Dendritic cell treated with granulocyte-macrophage colony-stimulating factor and Interleukin-4, amounts not matched to agents 40 ng/mL and 50 ng/mL, for 4 days (primary cell): ENCODE measurements at regions not wholly inside any gene's neighbourhood (a gene's known extent, or its start where the extent isn't known, plus 50 kb on each side); places are given as distances from the start of the nearest gene placed in this dataset.
"Not testable (repeated sequence)": the region's sequence is repeated elsewhere in the genome, so short reads cannot be mapped to it uniquely, and the experiment has no call there.

Experiments
- H3K27ac Mint-ChIP-seq: one replicate; pipeline ENCODE4 v1.8.0; 2022; ENCODE audit warnings: mild to moderate bottlenecking, mixed read lengths
- H3K27me3 Mint-ChIP-seq: one replicate; pipeline ENCODE4 v1.8.0; 2022; ENCODE audit warnings: mild to moderate bottlenecking, mixed read lengths
- H3K36me3 Mint-ChIP-seq: one replicate; pipeline ENCODE4 v1.8.0; 2022; ENCODE audit warnings: low read depth, mixed read lengths
- H3K4me1 Mint-ChIP-seq: one replicate; pipeline ENCODE4 v1.8.0; 2022; ENCODE audit warnings: low read depth, mixed read lengths
- H3K4me3 Mint-ChIP-seq: one replicate; pipeline ENCODE4 v1.8.0; 2022; ENCODE audit warnings: mild to moderate bottlenecking, moderate library complexity, mixed read lengths
- H3K9me3 Mint-ChIP-seq: one replicate; pipeline ENCODE4 v1.8.0; 2022; ENCODE audit warnings: mixed read lengths
- intact Hi-C: fragments of 100-400 bp; cut with micrococcal nuclease; formaldehyde crosslinking; loops from one replicate; pipeline ENCODE4 v1.15.0; 2022

DNA sequence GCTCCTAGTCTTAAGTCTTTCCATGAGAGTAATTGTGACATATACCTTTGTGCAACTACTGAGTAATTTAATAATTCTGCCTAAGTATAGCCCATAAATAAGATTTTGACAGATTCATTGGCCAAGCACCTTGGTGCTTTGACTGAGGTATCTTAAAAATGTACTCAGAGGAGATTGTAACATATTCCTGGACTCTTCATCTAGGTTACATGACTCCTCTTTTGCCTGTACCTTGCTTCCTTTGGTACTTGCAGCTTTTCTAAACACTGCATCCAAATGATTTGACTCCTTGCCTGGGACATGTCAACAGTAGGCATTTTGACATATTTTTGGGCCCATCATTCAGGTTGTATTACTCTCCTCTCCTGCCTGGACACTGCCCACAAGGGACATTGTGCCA, 1125.0 kb upstream of the AMELY start:
- intact Hi-C loops, result no loop called here
- H3K4me3 Mint-ChIP-seq, result no peak overlapping the region
- H3K36me3 Mint-ChIP-seq, result no peaks in the 10 kb centered on the region
- no peaks in the 10 kb centered on the region for H3K27me3 Mint-ChIP-seq
- no peaks in the 10 kb centered on the region for H3K9me3 Mint-ChIP-seq
- no peaks in the 10 kb centered on the region for H3K4me1 Mint-ChIP-seq
- no peak overlapping the region for H3K27ac Mint-ChIP-seq

DNA sequence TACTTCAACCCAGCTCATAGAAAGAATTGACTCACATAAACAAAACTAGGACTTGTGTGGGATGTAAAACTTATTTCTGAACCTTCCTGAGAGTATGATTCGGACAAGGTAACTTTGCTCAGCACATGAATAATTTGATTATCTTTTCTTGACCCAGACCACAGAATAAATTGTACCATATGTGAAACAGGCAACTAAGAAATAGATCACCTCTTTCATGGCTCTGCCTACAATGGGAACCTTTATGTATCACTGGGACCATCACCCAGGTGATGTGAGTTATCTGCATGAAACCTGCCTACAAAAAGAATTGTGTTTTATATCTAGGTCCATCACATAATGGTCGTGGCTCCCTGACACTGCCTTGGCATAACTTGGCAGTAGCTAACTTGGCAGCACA, 1124.1 kb upstream of the AMELY start:
- Mint-ChIP-seq H3K36me3 (no peaks in the 10 kb centered on the region), H3K27ac (no peak overlapping the region), H3K4me3 (no peak overlapping the region), H3K9me3 (no peaks in the 10 kb centered on the region), H3K27me3 (no peaks in the 10 kb centered on the region), H3K4me1 (no peaks in the 10 kb centered on the region)
- intact Hi-C loops, result no loop called here

- intact Hi-C loops, result no loop called here
- Mint-ChIP-seq H3K36me3 (no peaks in the 10 kb centered on the region), H3K9me3 (no peaks in the 10 kb centered on the region)
Measured at GRCh38 chrY:8034673-8035072, 1123.1 kb upstream of the AMELY start.

DNA sequence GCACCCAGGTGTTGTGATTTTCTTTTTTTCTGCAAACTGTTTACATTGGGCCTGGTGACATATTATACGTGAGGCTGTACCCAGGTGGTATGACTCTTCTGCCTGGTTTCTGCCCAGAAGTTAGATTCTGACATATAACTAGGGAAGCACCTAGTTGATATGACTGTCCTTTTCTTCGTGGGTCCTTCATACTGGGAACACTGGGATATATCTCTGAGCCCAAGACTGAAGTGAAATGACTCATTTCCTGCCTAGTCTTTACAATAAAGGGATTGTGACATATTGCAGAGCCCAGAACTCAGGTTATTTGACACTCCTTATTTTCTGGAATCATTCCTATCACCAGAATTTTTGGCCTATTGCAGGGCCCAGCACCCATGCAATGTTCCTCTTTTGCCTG, 1121.6 kb upstream of the AMELY start:
- H3K4me1 Mint-ChIP-seq, result no peaks in the 10 kb centered on the region
- no peak overlapping the region for H3K4me3 Mint-ChIP-seq
- H3K27ac Mint-ChIP-seq, result no peak overlapping the region
- intact Hi-C loops, result no loop called here
- no peaks in the 10 kb centered on the region for H3K9me3 Mint-ChIP-seq
- H3K36me3 Mint-ChIP-seq, result no peaks in the 10 kb centered on the region
- no peaks in the 10 kb centered on the region for H3K27me3 Mint-ChIP-seq

More at GRCh38 chrY:8034673-8035072, 1123.1 kb upstream of the AMELY start:
- H3K27me3 Mint-ChIP-seq, result no peaks in the 10 kb centered on the region
- no peaks in the 10 kb centered on the region for H3K4me1 Mint-ChIP-seq
- H3K27ac Mint-ChIP-seq, result no peak overlapping the region
- H3K4me3 Mint-ChIP-seq, result no peak overlapping the region

DNA sequence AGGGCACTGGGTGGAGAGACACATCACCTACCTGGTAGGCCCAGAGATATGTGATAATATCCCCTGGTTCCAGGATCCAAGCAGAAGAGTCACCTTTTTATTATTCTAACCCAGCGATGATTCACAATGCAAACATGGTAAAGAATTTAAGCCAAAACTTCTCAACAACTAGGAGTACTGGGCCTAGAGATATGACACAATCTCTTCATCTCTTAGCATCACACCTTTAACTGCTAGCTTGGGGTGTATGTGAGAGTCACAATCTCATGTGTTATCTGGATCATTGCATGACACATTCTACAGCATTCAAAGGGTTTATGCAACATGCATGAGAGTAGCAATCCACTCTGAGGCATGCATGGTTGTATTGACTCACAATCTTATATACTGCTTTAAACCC, 1109.0 kb upstream of the AMELY start:
- Mint-ChIP-seq H3K4me3 (no peak overlapping the region), H3K27me3 (no peaks in the 10 kb centered on the region), H3K9me3 (no peaks in the 10 kb centered on the region), H3K4me1 (no peaks in the 10 kb centered on the region), H3K27ac (no peak overlapping the region), H3K36me3 (no peaks in the 10 kb centered on the region)
- intact Hi-C loops, result no loop called here

- Mint-ChIP-seq H3K27me3 (no peaks in the 10 kb centered on the region), H3K9me3 (no peaks in the 10 kb centered on the region), H3K36me3 (no peaks in the 10 kb centered on the region), H3K4me1 (no peaks in the 10 kb centered on the region), H3K4me3 (no peak overlapping the region), H3K27ac (no peak overlapping the region)
- intact Hi-C loops, result no loop called here
Measured at GRCh38 chrY:8011515-8011914, 1100.0 kb upstream of the AMELY start.

DNA sequence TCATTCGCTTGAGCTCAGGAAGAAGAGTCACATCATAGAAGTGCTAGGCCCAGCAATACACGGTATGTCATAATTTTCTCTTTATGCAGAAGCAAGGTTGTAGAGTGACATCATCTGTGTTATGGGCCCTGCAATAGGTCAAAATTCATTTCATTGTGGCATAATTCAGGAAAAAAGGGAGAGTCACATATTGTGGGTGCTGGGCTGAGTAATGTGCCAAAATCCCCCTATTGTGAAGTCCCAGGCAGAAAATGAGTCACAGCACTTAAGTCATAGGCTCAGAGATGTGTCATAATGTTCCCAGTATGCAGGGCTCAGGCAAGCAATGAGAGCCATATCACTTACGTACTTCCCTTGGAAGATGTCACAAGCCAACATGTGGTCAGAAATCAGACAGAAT, 1092.6 kb upstream of the AMELY start:
- Mint-ChIP-seq H3K27ac (no peak overlapping the region), H3K9me3 (peaks cover 17% of the 10 kb centered on the region), H3K4me1 (no peaks in the 10 kb centered on the region), H3K4me3 (no peak overlapping the region), H3K36me3 (no peaks in the 10 kb centered on the region), H3K27me3 (no peaks in the 10 kb centered on the region)
- intact Hi-C loops, result no loop called here

DNA sequence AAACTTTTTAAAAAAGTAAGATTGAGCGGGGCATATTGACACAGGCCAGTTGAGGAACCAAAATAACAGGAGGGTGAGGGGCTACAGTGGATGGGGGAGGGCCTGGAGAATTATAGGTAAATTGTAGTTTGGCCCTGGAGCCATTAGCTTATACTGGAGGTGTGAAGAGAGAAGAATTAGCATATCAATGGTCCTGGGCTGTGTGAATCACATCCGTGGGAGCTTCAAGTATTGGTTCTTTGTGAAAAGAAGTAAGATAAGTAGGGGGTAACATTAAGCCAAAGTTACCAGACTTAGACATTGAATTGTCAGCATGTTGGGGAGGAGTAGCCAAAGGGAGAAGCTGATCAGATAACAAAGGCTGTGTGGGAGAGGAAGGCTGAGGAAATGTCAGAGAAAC, 1085.2 kb upstream of the AMELY start:
- Mint-ChIP-seq H3K9me3 (peaks cover 21% of the 10 kb centered on the region), H3K27me3 (no peaks in the 10 kb centered on the region), H3K36me3 (no peaks in the 10 kb centered on the region), H3K27ac (no peak overlapping the region), H3K4me3 (no peak overlapping the region), H3K4me1 (no peaks in the 10 kb centered on the region)
- intact Hi-C loops, result no loop called here

DNA sequence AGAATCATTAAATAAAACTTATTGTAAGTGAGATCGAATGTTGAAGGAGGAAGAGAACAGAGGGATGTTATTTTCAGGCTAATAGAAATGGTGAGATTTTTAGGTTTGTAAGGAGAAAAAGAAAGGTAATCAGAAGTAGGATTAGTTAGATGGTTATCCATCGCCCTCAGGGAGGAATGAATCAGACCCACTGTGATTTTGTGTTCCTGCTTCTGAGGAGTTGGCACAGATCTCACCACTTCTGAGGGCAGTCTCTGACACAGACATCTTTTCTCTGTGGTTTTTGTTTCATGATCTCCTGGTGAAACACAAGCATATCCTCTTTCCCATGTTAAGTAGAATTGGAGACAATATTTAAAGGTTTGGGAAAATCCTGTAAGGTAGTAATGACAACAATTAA, 1083.2 kb upstream of the AMELY start:
- H3K27me3 Mint-ChIP-seq, H3K4me3 Mint-ChIP-seq, intact Hi-C loops, H3K36me3 Mint-ChIP-seq, H3K27ac Mint-ChIP-seq, H3K4me1 Mint-ChIP-seq: not testable (repeated sequence)
- H3K9me3 Mint-ChIP-seq, result peaks cover 14% of the 10 kb centered on the region

GRCh38 chrY:7979770-7980169, 1068.2 kb upstream of the AMELY start:
- intact Hi-C loops, result no loop called here
- H3K9me3 Mint-ChIP-seq, result no peaks in the 10 kb centered on the region
- H3K27ac Mint-ChIP-seq, result no peak overlapping the region
- no peak overlapping the region for H3K4me3 Mint-ChIP-seq
- no peaks in the 10 kb centered on the region for H3K4me1 Mint-ChIP-seq
- no peaks in the 10 kb centered on the region for H3K36me3 Mint-ChIP-seq
- H3K27me3 Mint-ChIP-seq, result no peaks in the 10 kb centered on the region

DNA sequence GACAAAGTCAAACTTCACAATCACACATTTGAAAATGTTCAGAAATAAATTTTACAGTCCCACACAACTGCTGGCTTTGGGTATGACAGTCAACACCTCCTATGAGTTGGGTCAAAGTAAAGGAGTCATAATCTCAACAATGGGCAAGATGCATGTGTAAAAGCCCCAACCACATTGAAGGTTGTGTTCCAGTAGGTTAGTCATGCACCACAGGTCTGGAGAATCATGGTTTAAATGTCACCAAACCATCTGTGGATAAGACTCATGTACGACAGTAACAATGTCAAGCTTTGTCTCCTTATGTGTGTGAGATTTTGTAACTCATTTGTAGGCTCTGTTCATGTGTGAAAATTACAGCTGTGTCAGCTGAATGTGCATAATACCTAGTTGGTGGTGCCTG, 1065.7 kb upstream of the AMELY start:
- Mint-ChIP-seq H3K27ac (no peak overlapping the region), H3K27me3 (no peaks in the 10 kb centered on the region), H3K4me1 (no peaks in the 10 kb centered on the region), H3K9me3 (no peaks in the 10 kb centered on the region), H3K36me3 (no peaks in the 10 kb centered on the region), H3K4me3 (no peak overlapping the region)
- intact Hi-C loops, result no loop called here

- Mint-ChIP-seq H3K4me1 (no peaks in the 10 kb centered on the region), H3K9me3 (no peaks in the 10 kb centered on the region), H3K27me3 (no peaks in the 10 kb centered on the region), H3K36me3 (no peaks in the 10 kb centered on the region), H3K4me3 (no peak overlapping the region), H3K27ac (no peak overlapping the region)
- intact Hi-C loops, result no loop called here
Measured at GRCh38 chrY:7968293-7968692, 1056.7 kb upstream of the AMELY start.

DNA sequence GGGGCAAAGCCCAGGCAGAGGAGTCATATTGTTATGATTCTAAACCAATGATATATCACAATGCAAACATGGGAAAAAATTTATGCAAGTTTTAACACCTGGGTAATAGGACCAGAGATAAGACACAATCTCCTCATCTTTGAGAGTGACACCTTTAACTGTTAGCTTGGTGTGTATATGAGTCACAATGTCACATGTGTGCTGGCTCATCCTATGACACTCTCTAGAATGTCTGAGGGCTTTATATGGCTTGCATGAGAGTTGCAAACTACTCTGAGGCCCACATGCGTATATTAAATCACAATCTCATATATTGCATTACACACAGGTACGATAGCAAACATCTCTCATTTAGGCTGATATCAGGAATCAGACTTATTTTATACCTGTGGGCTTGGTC, 1055.4 kb upstream of the AMELY start:
- no peak overlapping the region for H3K27ac Mint-ChIP-seq
- H3K27me3 Mint-ChIP-seq, result no peaks in the 10 kb centered on the region
- H3K4me1 Mint-ChIP-seq, result no peaks in the 10 kb centered on the region
- H3K4me3 Mint-ChIP-seq, result no peak overlapping the region
- intact Hi-C loops, result no loop called here
- no peaks in the 10 kb centered on the region for H3K36me3 Mint-ChIP-seq
- H3K9me3 Mint-ChIP-seq, result no peaks in the 10 kb centered on the region

- intact Hi-C loops, result no loop called here
- H3K9me3 Mint-ChIP-seq, result no peaks in the 10 kb centered on the region
- H3K4me3 Mint-ChIP-seq, result no peak overlapping the region
- H3K36me3 Mint-ChIP-seq, result no peaks in the 10 kb centered on the region
- H3K27ac Mint-ChIP-seq, result no peak overlapping the region
- H3K27me3 Mint-ChIP-seq, result no peaks in the 10 kb centered on the region
- no peaks in the 10 kb centered on the region for H3K4me1 Mint-ChIP-seq
Measured at GRCh38 chrY:7963393-7963792, 1051.8 kb upstream of the AMELY start.

DNA sequence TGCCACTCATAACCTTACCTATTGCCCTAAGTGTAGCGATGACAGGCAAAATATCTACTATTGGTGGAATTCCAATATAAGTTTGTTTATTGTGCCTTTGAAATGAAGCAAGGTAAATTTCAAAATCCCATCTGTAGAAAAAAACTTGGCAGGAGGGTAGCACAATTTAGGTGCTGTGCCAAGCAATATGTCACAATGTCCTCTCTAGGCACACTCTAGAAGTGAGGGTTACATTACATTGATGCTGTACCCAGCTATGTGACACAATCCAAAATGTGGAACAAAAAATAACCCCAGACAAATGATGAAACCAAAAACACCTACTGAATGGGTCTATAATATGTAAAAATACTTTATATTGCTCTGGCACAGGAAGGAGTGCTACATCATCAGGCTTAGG, 1050.8 kb upstream of the AMELY start:
- Mint-ChIP-seq H3K4me1 (no peaks in the 10 kb centered on the region), H3K9me3 (no peaks in the 10 kb centered on the region), H3K4me3 (no peak overlapping the region), H3K27ac (no peak overlapping the region), H3K36me3 (no peaks in the 10 kb centered on the region), H3K27me3 (no peaks in the 10 kb centered on the region)
- intact Hi-C loops, result no loop called here

DNA sequence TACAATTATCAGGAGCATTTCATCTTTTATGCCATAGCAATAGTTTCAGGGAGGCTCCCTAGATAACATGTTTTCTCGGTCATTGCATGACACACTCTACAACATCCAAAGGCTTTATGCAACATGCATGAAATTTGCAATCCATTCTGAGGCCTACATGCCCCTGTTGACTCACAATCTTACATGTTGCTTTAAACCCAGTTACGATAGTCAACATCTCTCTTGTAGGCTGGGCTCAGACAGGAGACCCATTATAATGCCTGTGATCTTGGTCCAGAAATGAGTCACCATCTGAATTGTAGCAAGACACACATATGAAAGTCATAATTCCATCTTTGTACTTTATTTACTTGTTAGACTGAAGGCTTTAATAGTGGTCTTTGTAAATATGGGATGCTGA, 1050.3 kb upstream of the AMELY start:
- no peaks in the 10 kb centered on the region for H3K36me3 Mint-ChIP-seq
- no peak overlapping the region for H3K4me3 Mint-ChIP-seq
- H3K27ac Mint-ChIP-seq, result no peak overlapping the region
- no peaks in the 10 kb centered on the region for H3K4me1 Mint-ChIP-seq
- H3K27me3 Mint-ChIP-seq, result no peaks in the 10 kb centered on the region
- no peaks in the 10 kb centered on the region for H3K9me3 Mint-ChIP-seq
- intact Hi-C loops, result no loop called here
